ENCODE measurements at regions not wholly inside any gene's neighbourhood (a gene's known extent, or its start where the extent isn't known, plus 50 kb on each side); places are given as distances from the start of the nearest gene placed in this dataset.

- DNase-seq (ENCODE audit: low read depth): no peak
- no peak overlapping the region for H3K4me3 ChIP-seq (ENCODE audit: low read length)
- no peak for TF ChIP-seq CTCF (conservative IDR thresholded peaks at IDR 0.05; ENCODE audit: low read depth, low read length)
Measured at GRCh38 chr20:63127700-63128364, 88.1 kb downstream of the YTHDF1 start.

- TF ChIP-seq CTCF (conservative IDR thresholded peaks at IDR 0.05; ENCODE audit: low read depth, low read length): no peak
- H3K4me3 ChIP-seq (ENCODE audit: low read length): no peak overlapping the region
- no peak for DNase-seq (ENCODE audit: low read depth)
Measured at GRCh38 chr20:63126876-63127699, 88.8 kb downstream of the YTHDF1 start.

GRCh38 chr20:63125838-63126601 is 89.9 kb downstream of the YTHDF1 start:
- TF ChIP-seq CTCF (conservative IDR thresholded peaks at IDR 0.05; ENCODE audit: low read depth, low read length): no peak
- no peak for DNase-seq (ENCODE audit: low read depth)
- no peak overlapping the region for H3K4me3 ChIP-seq (ENCODE audit: low read length)

GRCh38 chr20:63125581-63125837 is 90.4 kb downstream of the YTHDF1 start:
- no peak for TF ChIP-seq CTCF (conservative IDR thresholded peaks at IDR 0.05; ENCODE audit: low read depth, low read length)
- H3K4me3 ChIP-seq (ENCODE audit: low read length): no peak overlapping the region
- DNase-seq (ENCODE audit: low read depth): no peak

GRCh38 chr20:63124782-63125580 is 91.0 kb downstream of the YTHDF1 start:
- DNase-seq (ENCODE audit: low read depth): no peak
- TF ChIP-seq CTCF (conservative IDR thresholded peaks at IDR 0.05; ENCODE audit: low read depth, low read length): no peak
- no peak overlapping the region for H3K4me3 ChIP-seq (ENCODE audit: low read length)

- no peak for TF ChIP-seq CTCF (conservative IDR thresholded peaks at IDR 0.05; ENCODE audit: low read depth, low read length)
- H3K4me3 ChIP-seq (ENCODE audit: low read length): no peak overlapping the region
- DNase-seq (ENCODE audit: low read depth): no peak
Measured at GRCh38 chr20:63124092-63124781, 91.7 kb downstream of the YTHDF1 start.
